Testis (tissue), 2 donors: ENCODE measurements at regions not wholly inside any gene's neighbourhood (a gene's known extent, or its start where the extent isn't known, plus 50 kb on each side); places are given as distances from the start of the nearest gene placed in this dataset.

Experiments
- POLR2A ChIP-seq: fragments of 450-650 bp; IDR thresholded peaks from one replicate; pipeline ENCODE4 v1.6.1; 2017; ENCODE audit warnings: antibody characterized with exemption, mild to moderate bottlenecking, moderate library complexity
- TF ChIP-seq, protein P1 (sequence below), 3 experiments: fragments of 450-650 bp in 2 of 3; fragments of 200-600 bp in 1 of 3; sonication (generic) in 1 of 3; IDR thresholded peaks; one replicate each; pipeline ENCODE4 v1.5.1; 2016 to 2019; ENCODE audit warnings: antibody characterized with exemption in 3 of 3, mild to moderate bottlenecking in 2 of 3, moderate library complexity in 1 of 3

DNA sequence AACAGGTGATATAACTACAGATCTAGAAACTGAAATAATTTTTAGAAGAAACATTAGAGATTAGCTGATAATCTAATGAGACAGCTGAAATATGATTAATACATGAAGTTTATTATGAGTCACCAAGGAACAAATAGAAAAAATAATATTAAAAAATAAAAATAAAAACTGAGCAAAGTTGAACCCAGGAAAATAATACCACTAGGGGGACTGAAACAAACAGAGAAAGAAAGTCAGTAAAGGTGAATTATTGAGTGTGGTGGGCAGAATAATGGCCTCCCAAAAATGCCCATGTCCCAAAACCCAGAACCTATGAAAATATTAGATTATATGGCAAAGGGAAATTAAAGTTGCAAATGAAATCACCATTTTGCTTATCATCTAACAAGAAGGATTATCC is 820.7 kb upstream of the INTU start:
- TF ChIP-seq, protein P1, sequence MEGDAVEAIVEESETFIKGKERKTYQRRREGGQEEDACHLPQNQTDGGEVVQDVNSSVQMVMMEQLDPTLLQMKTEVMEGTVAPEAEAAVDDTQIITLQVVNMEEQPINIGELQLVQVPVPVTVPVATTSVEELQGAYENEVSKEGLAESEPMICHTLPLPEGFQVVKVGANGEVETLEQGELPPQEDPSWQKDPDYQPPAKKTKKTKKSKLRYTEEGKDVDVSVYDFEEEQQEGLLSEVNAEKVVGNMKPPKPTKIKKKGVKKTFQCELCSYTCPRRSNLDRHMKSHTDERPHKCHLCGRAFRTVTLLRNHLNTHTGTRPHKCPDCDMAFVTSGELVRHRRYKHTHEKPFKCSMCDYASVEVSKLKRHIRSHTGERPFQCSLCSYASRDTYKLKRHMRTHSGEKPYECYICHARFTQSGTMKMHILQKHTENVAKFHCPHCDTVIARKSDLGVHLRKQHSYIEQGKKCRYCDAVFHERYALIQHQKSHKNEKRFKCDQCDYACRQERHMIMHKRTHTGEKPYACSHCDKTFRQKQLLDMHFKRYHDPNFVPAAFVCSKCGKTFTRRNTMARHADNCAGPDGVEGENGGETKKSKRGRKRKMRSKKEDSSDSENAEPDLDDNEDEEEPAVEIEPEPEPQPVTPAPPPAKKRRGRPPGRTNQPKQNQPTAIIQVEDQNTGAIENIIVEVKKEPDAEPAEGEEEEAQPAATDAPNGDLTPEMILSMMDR (IDR thresholded peaks at IDR 0.05): no peak
- TF ChIP-seq POLR2A: no peak
